ENCODE measurements at regions not wholly inside any gene's neighbourhood (a gene's known extent, or its start where the extent isn't known, plus 50 kb on each side); places are given as distances from the start of the nearest gene placed in this dataset.

GRCh38 chr21:31493350-31493880, 149.4 kb upstream of the TIAM1 start:
- intact Hi-C loops (cut with micrococcal nuclease; ENCODE audit: unreplicated experiment), result no loop called here
- Histone ChIP-seq H3K79me2 (ENCODE audit: insufficient read depth, low read depth, low read length) (no peaks in the 10 kb centered on the region), H3K4me1 (ENCODE audit: insufficient read depth, low read length, poor library complexity, severe bottlenecking) (no peaks in the 10 kb centered on the region), H3K36me3 (ENCODE audit: insufficient read depth, low read length) (no peaks in the 10 kb centered on the region), H2AFZ (ENCODE audit: low read length) (no peak overlapping the region), H3K4me2 (ENCODE audit: low read length) (no peak overlapping the region), H3K4me3 (ENCODE audit: low read depth, low read length, poor library complexity, severe bottlenecking) (no peak overlapping the region), H3K9me2 (ENCODE audit: insufficient read depth, low read length) (no peaks in the 10 kb centered on the region), H4K20me1 (ENCODE audit: insufficient read depth, low read length) (no peaks in the 10 kb centered on the region), H3K9me3 (ENCODE audit: low read length) (no peaks in the 10 kb centered on the region), H3K27ac (ENCODE audit: low read depth, low read length, poor library complexity, severe bottlenecking) (no peak overlapping the region)
- TF ChIP-seq, protein P1, sequence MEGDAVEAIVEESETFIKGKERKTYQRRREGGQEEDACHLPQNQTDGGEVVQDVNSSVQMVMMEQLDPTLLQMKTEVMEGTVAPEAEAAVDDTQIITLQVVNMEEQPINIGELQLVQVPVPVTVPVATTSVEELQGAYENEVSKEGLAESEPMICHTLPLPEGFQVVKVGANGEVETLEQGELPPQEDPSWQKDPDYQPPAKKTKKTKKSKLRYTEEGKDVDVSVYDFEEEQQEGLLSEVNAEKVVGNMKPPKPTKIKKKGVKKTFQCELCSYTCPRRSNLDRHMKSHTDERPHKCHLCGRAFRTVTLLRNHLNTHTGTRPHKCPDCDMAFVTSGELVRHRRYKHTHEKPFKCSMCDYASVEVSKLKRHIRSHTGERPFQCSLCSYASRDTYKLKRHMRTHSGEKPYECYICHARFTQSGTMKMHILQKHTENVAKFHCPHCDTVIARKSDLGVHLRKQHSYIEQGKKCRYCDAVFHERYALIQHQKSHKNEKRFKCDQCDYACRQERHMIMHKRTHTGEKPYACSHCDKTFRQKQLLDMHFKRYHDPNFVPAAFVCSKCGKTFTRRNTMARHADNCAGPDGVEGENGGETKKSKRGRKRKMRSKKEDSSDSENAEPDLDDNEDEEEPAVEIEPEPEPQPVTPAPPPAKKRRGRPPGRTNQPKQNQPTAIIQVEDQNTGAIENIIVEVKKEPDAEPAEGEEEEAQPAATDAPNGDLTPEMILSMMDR (conservative IDR thresholded peaks at IDR 0.05; ENCODE audit: low read length), result no peak
- no peak for TF ChIP-seq EZH2phosphoT487 (IDR thresholded peaks at IDR 0.05; ENCODE audit: borderline replicate concordance, low read depth, low read length)
- CTCF ChIA-PET (ENCODE audit: unreplicated experiment), result no interaction called here
- POLR2A ChIA-PET, result interaction anchor here (0.5 to 1.0 kb wide), 7 partner anchors 12 to 205 kb away, joined by 3 to 5 read pairs (median 3); no protein-coding TSS in a partner anchor
- no peak for DNase-seq (ENCODE audit: low spot score)
- no TSS peak for BruUV-seq (replicated peaks)

DNA sequence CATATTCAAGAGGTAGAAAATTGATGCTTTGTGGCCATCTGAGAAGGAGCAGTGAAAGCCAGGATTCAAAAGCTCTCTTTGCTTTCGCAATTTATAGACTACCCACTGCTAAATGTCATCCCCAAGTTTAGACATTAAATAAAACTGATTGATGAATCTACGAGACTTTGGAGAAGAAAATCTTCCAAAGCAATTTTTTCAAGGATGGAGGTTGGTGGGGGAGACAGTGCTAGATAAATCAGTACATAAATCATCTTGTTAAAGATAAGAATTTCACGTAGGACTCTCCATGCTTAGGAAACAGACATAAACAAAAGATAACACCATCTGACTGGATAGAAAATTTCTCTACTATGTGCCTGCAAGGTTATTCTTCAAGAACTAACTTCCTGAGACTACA, 147.6 kb upstream of the TIAM1 start:
- Histone ChIP-seq H3K9me3 (ENCODE audit: low read length) (0 out of 2 replicates have a peak, but pooled peaks cover 3% of the 10 kb centered on the region), H3K36me3 (ENCODE audit: insufficient read depth, low read length) (no peaks in the 10 kb centered on the region), H3K4me2 (ENCODE audit: low read length) (no peak overlapping the region), H3K27ac (ENCODE audit: low read depth, low read length, poor library complexity, severe bottlenecking) (no peak overlapping the region), H3K9me2 (ENCODE audit: insufficient read depth, low read length) (no peaks in the 10 kb centered on the region), H3K4me3 (ENCODE audit: low read depth, low read length, poor library complexity, severe bottlenecking) (no peak overlapping the region), H2AFZ (ENCODE audit: low read length) (no peak overlapping the region), H3K4me1 (ENCODE audit: insufficient read depth, low read length, poor library complexity, severe bottlenecking) (no peaks in the 10 kb centered on the region), H3K79me2 (ENCODE audit: insufficient read depth, low read depth, low read length) (no peaks in the 10 kb centered on the region), H4K20me1 (ENCODE audit: insufficient read depth, low read length) (no peaks in the 10 kb centered on the region)
- no TSS peak for BruUV-seq (replicated peaks)
- ChIA-PET POLR2A (no interaction called here), CTCF (ENCODE audit: unreplicated experiment) (no interaction called here)
- DNase-seq (ENCODE audit: low spot score), result no peak
- intact Hi-C loops (cut with micrococcal nuclease; ENCODE audit: unreplicated experiment), result no loop called here
- TF ChIP-seq EZH2phosphoT487 (IDR thresholded peaks at IDR 0.05; ENCODE audit: borderline replicate concordance, low read depth, low read length), result no peak
- TF ChIP-seq, protein P1 (conservative IDR thresholded peaks at IDR 0.05; ENCODE audit: low read length), result no peak

DNA sequence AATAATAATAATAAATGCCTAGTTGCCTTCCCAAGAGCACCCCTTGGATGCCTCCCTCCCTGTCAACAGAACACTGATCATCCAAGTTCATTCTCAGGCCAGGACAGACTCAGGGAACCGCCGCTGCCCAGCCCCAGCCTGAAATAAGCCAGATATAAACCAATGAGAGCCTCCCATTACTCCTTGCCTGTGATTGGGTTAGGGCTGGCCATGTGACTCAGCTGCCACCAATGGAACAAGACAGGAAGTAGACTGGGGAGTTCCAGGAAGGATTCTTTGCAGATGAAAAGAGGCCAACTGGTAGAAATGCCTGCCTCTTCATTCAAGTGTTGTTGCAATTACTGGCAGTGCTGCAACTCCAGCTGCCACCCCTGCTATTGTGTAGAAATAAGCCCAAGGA, 146.4 kb upstream of the TIAM1 start:
- intact Hi-C loops (cut with micrococcal nuclease; ENCODE audit: unreplicated experiment), result no loop called here
- Histone ChIP-seq H2AFZ (ENCODE audit: low read length) (no peak overlapping the region), H3K36me3 (ENCODE audit: insufficient read depth, low read length) (no peaks in the 10 kb centered on the region), H3K4me2 (ENCODE audit: low read length) (no peak overlapping the region), H3K9me2 (ENCODE audit: insufficient read depth, low read length) (no peaks in the 10 kb centered on the region), H3K9me3 (ENCODE audit: low read length) (0 out of 2 replicates have a peak, but pooled peaks cover 8% of the 10 kb centered on the region), H4K20me1 (ENCODE audit: insufficient read depth, low read length) (no peaks in the 10 kb centered on the region), H3K4me1 (ENCODE audit: insufficient read depth, low read length, poor library complexity, severe bottlenecking) (no peaks in the 10 kb centered on the region), H3K27ac (ENCODE audit: low read depth, low read length, poor library complexity, severe bottlenecking) (no peak overlapping the region), H3K4me3 (ENCODE audit: low read depth, low read length, poor library complexity, severe bottlenecking) (no peak overlapping the region), H3K79me2 (ENCODE audit: insufficient read depth, low read depth, low read length) (no peaks in the 10 kb centered on the region)
- BruUV-seq (replicated peaks), result no TSS peak
- ChIA-PET POLR2A (no interaction called here), CTCF (ENCODE audit: unreplicated experiment) (no interaction called here)
- TF ChIP-seq EZH2phosphoT487 (IDR thresholded peaks at IDR 0.05; ENCODE audit: borderline replicate concordance, low read depth, low read length), result no peak
- TF ChIP-seq, protein P1 (conservative IDR thresholded peaks at IDR 0.05; ENCODE audit: low read length), result no peak
- DNase-seq (ENCODE audit: low spot score), result peak; percentile 5
